IMR-90 (cell line): ENCODE measurements at regions not wholly inside any gene's neighbourhood (a gene's known extent, or its start where the extent isn't known, plus 50 kb on each side); places are given as distances from the start of the nearest gene placed in this dataset.

Experiments
- ATAC-seq: fragments of 200-7000 bp; cut with Tn5 transposase; 2 replicates; pipeline ENCODE4 v1.9.1; 2020; ENCODE audit warnings: low read depth, mild to moderate bottlenecking, moderate library complexity
- BruUV-seq: library from RNA; stranded (reverse); fragments of 400-500 nt; replicated peaks from 2 replicates; lab custom pipeline; 2021; lab: Mats Ljungman, UMichigan
- CTCF ChIA-PET: fragments of 300-600 bp; formaldehyde crosslinking; extraction: SDS; loops from one replicate; lab custom pipeline; 2021; ENCODE audit warnings: antibody characterized with exemption; lab: Yijun Ruan, JAX
- POLR2A ChIA-PET: fragments of 300-600 bp; sonication (Branson Sonifier 250); formaldehyde crosslinking; loops from one replicate; lab custom pipeline; 2022; ENCODE audit warnings: antibody characterized with exemption; ENCODE audit not compliant: unreplicated experiment; lab: Charles Lee
- DNase-seq: peaks from one replicate; pipeline ENCODE4 v3.0.0; 2013
- H2AFZ ChIP-seq: replicated peaks from 2 replicates; pipeline ENCODE3; 2013; ENCODE audit warnings: low read length, mild to moderate bottlenecking; ENCODE audit not compliant: poor library complexity
- H2AK5ac ChIP-seq: 2 replicates; pipeline ENCODE4 v1.6.1; 2013; ENCODE audit warnings: low read depth, low read length, inconsistent platforms
- H2AK9ac ChIP-seq: replicated peaks from 2 replicates; pipeline ENCODE3; 2013; ENCODE audit warnings: mild to moderate bottlenecking, low read depth, low read length, moderate library complexity; ENCODE audit not compliant: poor library complexity
- H2BK120ac ChIP-seq: 2 replicates; pipeline ENCODE4 v1.6.1; 2013; ENCODE audit warnings: low read depth, low read length, inconsistent platforms
- H2BK15ac ChIP-seq: 3 replicates; pipeline ENCODE4 v1.6.1; 2013; ENCODE audit warnings: low read depth, low read length, inconsistent platforms
- H2BK20ac ChIP-seq: 2 replicates; pipeline ENCODE4 v1.6.1; 2013; ENCODE audit warnings: low read depth, mild to moderate bottlenecking, inconsistent platforms, low read length, moderate library complexity
- H2BK5ac ChIP-seq: 2 replicates; pipeline ENCODE4 v1.6.1; 2013; ENCODE audit warnings: mild to moderate bottlenecking, low read depth, low read length, inconsistent platforms; ENCODE audit not compliant: poor library complexity, severe bottlenecking
- H3K14ac ChIP-seq: replicated peaks from 2 replicates; pipeline ENCODE4 v1.6.1; 2013; ENCODE audit warnings: low read depth, low read length, inconsistent platforms
- H3K18ac ChIP-seq: 2 replicates; pipeline ENCODE4 v1.6.1; 2013; ENCODE audit warnings: low read depth, low read length, control low read depth
- H3K23ac ChIP-seq: 2 replicates; pipeline ENCODE4 v1.6.1; 2013; ENCODE audit warnings: low read depth, low read length, inconsistent platforms
- H3K27ac ChIP-seq: 2 replicates; pipeline ENCODE4 v1.5.1; 2013; ENCODE audit warnings: mild to moderate bottlenecking, control low read depth, low read length; ENCODE audit not compliant: insufficient read depth
- H3K27me3 ChIP-seq: 2 replicates; pipeline ENCODE4 v1.6.1; 2013; ENCODE audit warnings: low read length; ENCODE audit not compliant: control insufficient read depth, insufficient read depth
- H3K36me3 ChIP-seq: 2 replicates; pipeline ENCODE4 v1.6.1; 2013; ENCODE audit warnings: low read length, mixed read lengths; ENCODE audit not compliant: control insufficient read depth, insufficient read depth
- H3K4ac ChIP-seq: 2 replicates; pipeline ENCODE4 v1.6.1; 2013; ENCODE audit warnings: low read depth, low read length, inconsistent platforms
- H3K4me1 ChIP-seq: 2 replicates; pipeline ENCODE4 v1.6.1; 2013; ENCODE audit warnings: low read length, mixed read lengths; ENCODE audit not compliant: control insufficient read depth, insufficient read depth
- H3K4me2 ChIP-seq: 2 replicates; pipeline ENCODE4 v1.6.1; 2013; ENCODE audit warnings: low read depth, mild to moderate bottlenecking, control low read depth, low read length, moderate library complexity
- H3K4me3 ChIP-seq: 2 replicates; pipeline ENCODE4 v1.5.1; 2013; ENCODE audit warnings: low read depth, mild to moderate bottlenecking, control low read depth, low read length, moderate library complexity; ENCODE audit not compliant: insufficient read depth
- H3K56ac ChIP-seq: 2 replicates; pipeline ENCODE4 v1.6.1; 2013; ENCODE audit warnings: low read length, inconsistent platforms; ENCODE audit not compliant: insufficient read depth; ENCODE audit errors: extremely low read depth
- H3K79me1 ChIP-seq, 2 experiments: 2 replicates each; pipeline ENCODE4 v1.6.1; 2013; ENCODE audit warnings: low read length in 2 of 2, inconsistent platforms in 1 of 2, low read depth in 1 of 2
- H3K9ac ChIP-seq: 2 replicates; pipeline ENCODE4 v1.6.1; 2013; ENCODE audit warnings: low read depth, low read length, control low read depth
- H3K9me1 ChIP-seq: 2 replicates; pipeline ENCODE4 v1.6.1; 2013; ENCODE audit warnings: low read length, inconsistent platforms; ENCODE audit not compliant: insufficient read depth
- H3K9me3 ChIP-seq: 2 replicates; pipeline ENCODE4 v1.6.1; 2013; ENCODE audit warnings: low read length; ENCODE audit not compliant: control insufficient read depth, insufficient read depth
- H4K20me1 ChIP-seq: 2 replicates; pipeline ENCODE4 v1.6.1; 2013; ENCODE audit warnings: low read length, inconsistent platforms; ENCODE audit not compliant: insufficient read depth
- H4K5ac ChIP-seq: 2 replicates; pipeline ENCODE4 v1.6.1; 2013; ENCODE audit warnings: mild to moderate bottlenecking, low read depth, low read length, control low read depth
- H4K8ac ChIP-seq, 2 experiments: 2 replicates each; pipeline ENCODE4 v1.6.1; 2013; ENCODE audit warnings: low read depth in 2 of 2, low read length in 2 of 2, control low read depth in 1 of 2, inconsistent platforms in 1 of 2
- H4K91ac ChIP-seq: 2 replicates; pipeline ENCODE4 v1.6.1; 2013; ENCODE audit warnings: low read depth, low read length, inconsistent platforms; ENCODE audit not compliant: insufficient read depth
- CEBPB ChIP-seq: IDR thresholded peaks from 2 replicates; pipeline ENCODE4 v1.6.1; 2012; ENCODE audit warnings: low read depth, low read length, improper control_type of control experiment
- ELK1 ChIP-seq: fragments of 150-350 bp; IDR thresholded peaks from 2 replicates; pipeline ENCODE4 v1.6.1; 2016; ENCODE audit warnings: low read depth, mild to moderate bottlenecking, low read length, moderate library complexity, borderline replicate concordance
- WGBS, 2 experiments: methylation state at CpG; one replicate each; pipeline versions ENCODE4 v1.1.5 to v1.1.7; 2013; ENCODE audit warnings: missing lambda C conversion rate in 2 of 2; ENCODE audit not compliant: insufficient read length in 1 of 2; ENCODE audit errors: extremely low coverage in 2 of 2; 5-methylcytosine and 5-hydroxymethylcytosine counted together
- dilution Hi-C: fragments of 300-500 bp; cut with HindIII; formaldehyde crosslinking; loops from one replicate; pipeline ENCODE4 v1.14.3; 2018; ENCODE audit warnings: low sequenced_read_pairs; ENCODE audit not compliant: unreplicated experiment
- in situ Hi-C: fragments of 300-500 bp; cut with MboI; formaldehyde crosslinking; loops from 3 replicates; pipeline ENCODE4 v1.14.3; 2019; ENCODE audit warnings: low sequenced_read_pairs, inconsistent platforms, mixed read lengths
- intact Hi-C: fragments of 100-400 bp; cut with micrococcal nuclease; formaldehyde crosslinking; loops from 2 replicates; pipeline ENCODE4 v1.10.0; 2022

GRCh38 chr3:17836092-17836491 lies 93.7 kb upstream of the TBC1D5 start:
- in situ Hi-C loops = loop anchor here (5.0 to 10.0 kb wide), 2 partner anchors 191 to 404 kb away; no protein-coding TSS in a partner anchor
- CTCF ChIA-PET = interaction anchor here (1.5 kb wide), 1 partner anchor 191 kb away, joined by 3 read pairs; no protein-coding TSS in a partner anchor
- WGBS, 2 experiments = no CpG with 5 or more reads among the region's 3 CpGs

More at GRCh38 chr3:17836092-17836491, 93.7 kb upstream of the TBC1D5 start:
- TF ChIP-seq CEBPB (no peak), ELK1 (no peak)
- BruUV-seq = no TSS peak
- no peak overlapping the region for H3K14ac ChIP-seq
- no peaks in the 10 kb centered on the region for H3K4me1 ChIP-seq
- no peak overlapping the region for H2BK120ac ChIP-seq
- no peak overlapping the region for H4K91ac ChIP-seq
- H3K4me3 ChIP-seq = no peak overlapping the region
- no peak overlapping the region for H3K27ac ChIP-seq
- H2AK9ac ChIP-seq = no peak overlapping the region
- no peak overlapping the region for H3K18ac ChIP-seq
- no peaks in the 10 kb centered on the region; the same call in 1 of the 2 replicates for H3K27me3 ChIP-seq
- no peak overlapping the region for H4K5ac ChIP-seq
- intact Hi-C loops = no loop called here
- no peaks in the 10 kb centered on the region for H3K36me3 ChIP-seq
- H4K20me1 ChIP-seq = no peaks in the 10 kb centered on the region
- H3K9me1 ChIP-seq = no peaks in the 10 kb centered on the region
- H3K23ac ChIP-seq = no peak overlapping the region
- no peak overlapping the region for H2BK15ac ChIP-seq
- POLR2A ChIA-PET = no interaction called here
- no peaks in the 10 kb centered on the region for H3K9me3 ChIP-seq
- DNase-seq (no peak), ATAC-seq (no peak)
- no peak overlapping the region for H3K4me2 ChIP-seq
- H3K56ac ChIP-seq = no peak overlapping the region
- no peak overlapping the region for H3K9ac ChIP-seq
- H3K4ac ChIP-seq = no peak overlapping the region
- H4K8ac ChIP-seq = no peak overlapping the region
- H2BK5ac ChIP-seq = no peak overlapping the region
- no peak overlapping the region for H2AK5ac ChIP-seq
- dilution Hi-C loops = no loop called here
- H3K79me1 ChIP-seq = no peaks in the 10 kb centered on the region
- H2AFZ ChIP-seq = no peak overlapping the region
- no peak overlapping the region for H2BK20ac ChIP-seq
